ENCODE measurements at regions not wholly inside any gene's neighbourhood (a gene's known extent, or its start where the extent isn't known, plus 50 kb on each side); places are given as distances from the start of the nearest gene placed in this dataset.

GRCh38 chr17:70804161-70804560 lies 634.8 kb downstream of the KCNJ2 start:
- Histone ChIP-seq H3K4me1 (ENCODE audit: insufficient read depth) (no peaks in the 10 kb centered on the region), H3F3A (replicated peaks; ENCODE audit: low read depth) (no peaks in the 10 kb centered on the region), H4K20me1 (replicated peaks; ENCODE audit: insufficient read depth) (no peaks in the 10 kb centered on the region), H3K4me3 (no peak overlapping the region), H3K4me2 (no peak overlapping the region), H3K36me3 (ENCODE audit: insufficient read depth) (no peaks in the 10 kb centered on the region), H3K27me3 (ENCODE audit: insufficient read depth) (no peaks in the 10 kb centered on the region), H3K79me2 (replicated peaks; ENCODE audit: insufficient read depth) (no peaks in the 10 kb centered on the region), H3K27ac (ENCODE audit: low read depth) (no peak overlapping the region), H2AFZ (no peak overlapping the region), H3K9me2 (ENCODE audit: insufficient read depth) (0 out of 2 replicates have a peak, but pooled peaks cover 3% of the 10 kb centered on the region)
- Mint-ChIP-seq H3K4me1 (no peaks in the 10 kb centered on the region), H3K9me3 (peaks cover 9% of the 10 kb centered on the region; the same call in 2 of the 3 replicates), H3K4me3 (no peak overlapping the region), H3K36me3 (ENCODE audit: low read depth) (no peaks in the 10 kb centered on the region; the same call in 2 of the 3 replicates), H3K27ac (no peak overlapping the region), H3K27me3 (ENCODE audit: insufficient read depth, low read depth, poor library complexity) (no peaks in the 10 kb centered on the region)
- ATAC-seq (no peak), DNase-seq (ENCODE audit: low spot score) (no peak)
- TF ChIP-seq REST (IDR thresholded peaks at IDR 0.05; ENCODE audit: unreplicated experiment) (no peak), ZNF331 (CRISPR knock-in tag; IDR thresholded peaks at IDR 0.05; ENCODE audit: low read depth) (no peak), EZH2 (IDR thresholded peaks at IDR 0.05; ENCODE audit: low read depth, unreplicated experiment) (no peak), STAT1 (IDR thresholded peaks at IDR 0.05; ENCODE audit: unreplicated experiment) (no peak), ETS1 (IDR thresholded peaks at IDR 0.05) (no peak), CTCF (conservative IDR thresholded peaks at IDR 0.05; ENCODE audit: low read depth in 2 of 2) (no peak), POLR2AphosphoS5 (IDR thresholded peaks at IDR 0.05; ENCODE audit: low read depth) (no peak), NANOG (IDR thresholded peaks at IDR 0.05; ENCODE audit: borderline replicate concordance) (no peak), ZNF462 (CRISPR knock-in tag; IDR thresholded peaks at IDR 0.05) (no peak), ZNF114 (CRISPR knock-in tag; IDR thresholded peaks at IDR 0.05) (no peak), JUNB (IDR thresholded peaks at IDR 0.05; ENCODE audit: unreplicated experiment) (no peak), EZH2phosphoT487 (IDR thresholded peaks at IDR 0.05; ENCODE audit: unreplicated experiment) (no peak), CREB1 (CRISPR knock-in tag; IDR thresholded peaks at IDR 0.05; ENCODE audit: low read depth) (no peak)

Measured in GM23338 (cell line).